CD4-positive, alpha-beta T cell (primary cell): ENCODE measurements at regions not wholly inside any gene's neighbourhood (a gene's known extent, or its start where the extent isn't known, plus 50 kb on each side); places are given as distances from the start of the nearest gene placed in this dataset.

Experiments
- ATAC-seq: fragments of 200-7000 bp; cut with Tn5 transposase; one replicate; pipeline ENCODE4 v1.10.0; 2022; ENCODE audit warnings: mild to moderate bottlenecking; ENCODE audit not compliant: poor library complexity
- CTCF ChIA-PET: fragments of 350-600 bp; sonication (Branson Sonifier 250); formaldehyde crosslinking; loops from one replicate; lab custom pipeline; 2021; ENCODE audit warnings: antibody characterized with exemption, inconsistent platforms; lab: Charles Lee
- POLR2A ChIA-PET: fragments of 350-600 bp; sonication (Branson Sonifier 250); formaldehyde crosslinking; loops from one replicate; lab custom pipeline; 2021; ENCODE audit warnings: antibody characterized with exemption, inconsistent platforms; lab: Charles Lee
- DNase-seq, 14 experiments: peaks; one replicate each; pipeline ENCODE4 v3.0.0-alpha.2; 2013 to 2020; ENCODE audit warnings: mixed read lengths in 2 of 14
- H3K27ac ChIP-seq, 2 donors: one replicate each; pipeline versions ENCODE4 v1.5.1 to v1.7.0; 2013; ENCODE audit warnings: low read length in 2 of 2, low read depth in 1 of 2, mild to moderate bottlenecking in 1 of 2
- H3K27me3 ChIP-seq, 2 experiments: 1 replicate in 1 of 2; 2 replicates in 1 of 2; pipeline versions ENCODE4 v1.6.1 to v1.7.0; 2013; ENCODE audit warnings: low read length in 2 of 2, control low read depth in 1 of 2, mild to moderate bottlenecking in 1 of 2, moderate library complexity in 1 of 2; ENCODE audit not compliant: insufficient read depth in 2 of 2, control insufficient read depth in 1 of 2
- H3K36me3 ChIP-seq: one replicate; pipeline ENCODE4 v1.6.1; 2013; ENCODE audit warnings: low read length, control low read depth; ENCODE audit not compliant: insufficient read depth
- H3K4me1 ChIP-seq: one replicate; pipeline ENCODE4 v1.6.1; 2013; ENCODE audit warnings: low read length, control low read depth; ENCODE audit not compliant: insufficient read depth
- H3K4me3 ChIP-seq: one replicate; pipeline ENCODE4 v1.5.1; 2013; ENCODE audit warnings: mild to moderate bottlenecking, low read length, moderate library complexity
- H3K9me3 ChIP-seq, 2 experiments: 1 replicate in 1 of 2; 2 replicates in 1 of 2; pipeline versions ENCODE4 v1.6.1 to v1.7.0; 2013; ENCODE audit warnings: low read length in 2 of 2, mild to moderate bottlenecking in 2 of 2, control low read depth in 1 of 2, moderate library complexity in 1 of 2; ENCODE audit not compliant: control insufficient read depth in 1 of 2, insufficient read depth in 1 of 2
- H3K27ac Mint-ChIP-seq: one replicate; pipeline ENCODE4 v1.8.0; 2020; ENCODE audit warnings: mixed read lengths
- H3K27me3 Mint-ChIP-seq: one replicate; pipeline ENCODE4 v1.8.0; 2021; ENCODE audit warnings: mixed read lengths
- H3K36me3 Mint-ChIP-seq: one replicate; pipeline ENCODE4 v1.8.0; 2021; ENCODE audit warnings: low read depth, mixed read lengths
- H3K4me1 Mint-ChIP-seq: one replicate; pipeline ENCODE4 v1.8.0; 2021; ENCODE audit warnings: low read depth, mixed read lengths
- H3K4me3 Mint-ChIP-seq: one replicate; pipeline ENCODE4 v1.8.0; 2020; ENCODE audit warnings: mild to moderate bottlenecking, mixed read lengths
- H3K9me3 Mint-ChIP-seq: one replicate; pipeline ENCODE4 v1.8.0; 2020; ENCODE audit warnings: mixed read lengths
- intact Hi-C, 2 experiments: fragments of 100-400 bp; cut with DNase I in 1 of 2; cut with micrococcal nuclease in 1 of 2; formaldehyde crosslinking; loops; one replicate each; pipeline versions ENCODE4 v1.15.1 to v1.9.0; 2023 to 2025; cut with DNase I, micrococcal nuclease
- TF ChIP-seq, protein P1 (sequence below): fragments of 200-600 bp; IDR thresholded peaks from one replicate; pipeline ENCODE4 v1.8.0; 2022; ENCODE audit warnings: antibody characterized with exemption, mild to moderate bottlenecking

DNA sequence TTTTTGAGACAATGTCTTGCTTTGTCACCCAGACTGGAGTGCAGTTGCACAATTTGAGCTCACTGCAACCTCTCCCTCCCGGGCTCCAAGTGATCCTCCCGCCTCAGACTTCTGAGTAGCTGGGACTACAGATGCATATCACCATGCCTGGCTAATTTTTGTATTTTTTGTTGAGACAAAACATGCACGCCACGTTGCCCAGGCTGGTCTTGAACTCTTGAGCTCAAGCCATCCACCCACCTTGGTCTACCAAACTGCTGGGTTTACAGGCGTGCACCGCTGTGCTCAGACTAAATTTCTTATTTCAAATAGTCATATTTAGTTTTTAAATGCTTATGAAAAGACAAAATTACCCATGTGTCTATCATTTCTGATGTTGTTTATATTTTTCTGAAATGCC is 2324.1 kb downstream of the MAT2B start:
- Mint-ChIP-seq H3K27ac (no peak overlapping the region), H3K4me3 (no peak overlapping the region), H3K9me3 (peaks cover 8% of the 10 kb centered on the region), H3K27me3 (no peaks in the 10 kb centered on the region), H3K4me1 (no peaks in the 10 kb centered on the region), H3K36me3 (no peaks in the 10 kb centered on the region)
- no peak overlapping the region for H3K27ac ChIP-seq
- no peaks in the 10 kb centered on the region for H3K9me3 ChIP-seq
- ChIA-PET POLR2A (no interaction called here), CTCF (no interaction called here)
- H3K4me1 ChIP-seq, result no peaks in the 10 kb centered on the region
- no peak for ATAC-seq
- H3K27me3 ChIP-seq, result no peaks in the 10 kb centered on the region
- intact Hi-C loops, result no loop called here
- TF ChIP-seq, protein P1, sequence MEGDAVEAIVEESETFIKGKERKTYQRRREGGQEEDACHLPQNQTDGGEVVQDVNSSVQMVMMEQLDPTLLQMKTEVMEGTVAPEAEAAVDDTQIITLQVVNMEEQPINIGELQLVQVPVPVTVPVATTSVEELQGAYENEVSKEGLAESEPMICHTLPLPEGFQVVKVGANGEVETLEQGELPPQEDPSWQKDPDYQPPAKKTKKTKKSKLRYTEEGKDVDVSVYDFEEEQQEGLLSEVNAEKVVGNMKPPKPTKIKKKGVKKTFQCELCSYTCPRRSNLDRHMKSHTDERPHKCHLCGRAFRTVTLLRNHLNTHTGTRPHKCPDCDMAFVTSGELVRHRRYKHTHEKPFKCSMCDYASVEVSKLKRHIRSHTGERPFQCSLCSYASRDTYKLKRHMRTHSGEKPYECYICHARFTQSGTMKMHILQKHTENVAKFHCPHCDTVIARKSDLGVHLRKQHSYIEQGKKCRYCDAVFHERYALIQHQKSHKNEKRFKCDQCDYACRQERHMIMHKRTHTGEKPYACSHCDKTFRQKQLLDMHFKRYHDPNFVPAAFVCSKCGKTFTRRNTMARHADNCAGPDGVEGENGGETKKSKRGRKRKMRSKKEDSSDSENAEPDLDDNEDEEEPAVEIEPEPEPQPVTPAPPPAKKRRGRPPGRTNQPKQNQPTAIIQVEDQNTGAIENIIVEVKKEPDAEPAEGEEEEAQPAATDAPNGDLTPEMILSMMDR, result no peak
- no peaks in the 10 kb centered on the region for H3K36me3 ChIP-seq
- no peak for DNase-seq
- no peak overlapping the region for H3K4me3 ChIP-seq

DNA sequence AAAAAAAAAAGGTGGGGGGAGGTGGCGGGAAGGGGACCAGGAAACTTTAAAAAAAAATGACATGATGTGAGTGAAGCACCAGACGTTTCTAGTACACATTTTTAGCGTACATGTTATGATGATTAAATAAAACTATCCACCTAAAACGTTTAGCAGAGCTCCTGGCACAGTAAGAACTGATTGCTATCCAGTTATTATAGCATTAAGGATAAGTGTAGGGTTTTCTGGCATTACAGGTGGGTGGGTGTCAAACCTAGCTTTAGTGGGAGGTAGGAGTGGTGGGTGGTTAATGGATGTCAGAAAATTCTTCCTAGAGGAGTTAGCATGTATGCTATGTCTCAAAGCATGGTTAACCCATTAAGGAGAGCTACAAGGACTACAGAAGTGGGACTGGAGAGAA is 2329.5 kb downstream of the MAT2B start:
- Histone ChIP-seq H3K9me3 (no peaks in the 10 kb centered on the region), H3K36me3 (no peaks in the 10 kb centered on the region), H3K27ac (no peak overlapping the region), H3K27me3 (no peaks in the 10 kb centered on the region), H3K4me1 (no peaks in the 10 kb centered on the region), H3K4me3 (no peak overlapping the region)
- ATAC-seq, result no peak
- ChIA-PET POLR2A (no interaction called here), CTCF (no interaction called here)
- intact Hi-C loops, result no loop called here
- no peak for DNase-seq
- H3K4me1 Mint-ChIP-seq, result no peaks in the 10 kb centered on the region
- H3K9me3 Mint-ChIP-seq, result peaks cover 12% of the 10 kb centered on the region
- no peaks in the 10 kb centered on the region for H3K27me3 Mint-ChIP-seq
- no peak overlapping the region for H3K4me3 Mint-ChIP-seq
- TF ChIP-seq, protein P1, result no peak
- no peaks in the 10 kb centered on the region for H3K36me3 Mint-ChIP-seq
- H3K27ac Mint-ChIP-seq, result no peak overlapping the region

DNA sequence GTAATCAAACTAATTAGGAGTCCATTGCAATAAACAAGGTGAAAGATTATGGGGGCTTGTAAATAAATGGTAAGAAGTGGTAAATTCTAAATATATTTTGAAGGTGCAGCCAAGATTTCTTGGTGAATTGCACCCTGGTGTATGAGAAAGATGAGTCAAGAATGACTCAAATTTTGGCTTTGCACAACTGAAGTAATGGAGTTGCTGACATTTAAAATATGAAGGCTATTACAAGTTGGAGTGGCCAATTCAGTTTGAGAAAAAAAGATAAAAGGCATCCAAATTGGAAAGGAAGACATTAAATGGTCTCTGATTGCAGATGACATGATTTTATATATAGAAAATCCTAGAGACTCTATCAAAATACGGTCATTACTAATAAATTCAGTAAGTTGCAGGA is 2330.6 kb downstream of the MAT2B start:
- no peaks in the 10 kb centered on the region for H3K27me3 Mint-ChIP-seq
- intact Hi-C loops, result no loop called here
- H3K4me1 Mint-ChIP-seq, result no peaks in the 10 kb centered on the region
- H3K4me3 Mint-ChIP-seq, result no peak overlapping the region
- POLR2A ChIA-PET, result no interaction called here
- CTCF ChIA-PET, result no interaction called here
- no peaks in the 10 kb centered on the region for H3K27me3 ChIP-seq
- H3K36me3 Mint-ChIP-seq, result no peaks in the 10 kb centered on the region
- H3K27ac Mint-ChIP-seq, result no peak overlapping the region
- ATAC-seq (no peak), DNase-seq (no peak)
- TF ChIP-seq, protein P1, result no peak
- peaks cover 10% of the 10 kb centered on the region for H3K9me3 Mint-ChIP-seq
- no peaks in the 10 kb centered on the region for H3K36me3 ChIP-seq
- no peak overlapping the region for H3K27ac ChIP-seq
- H3K9me3 ChIP-seq, result no peaks in the 10 kb centered on the region
- no peaks in the 10 kb centered on the region for H3K4me1 ChIP-seq
- no peak overlapping the region for H3K4me3 ChIP-seq
